SK-N-SH (cell line): ENCODE measurements at regions not wholly inside any gene's neighbourhood (a gene's known extent, or its start where the extent isn't known, plus 50 kb on each side); places are given as distances from the start of the nearest gene placed in this dataset.

ENCODE experiments used
- CTCF ChIA-PET: fragments of 300-600, 350-600 bp; formaldehyde crosslinking; extraction: SDS; loops from one replicate; lab custom pipeline; 2021; lab: Yijun Ruan, JAX
- POLR2A ChIA-PET: fragments of 350-600 bp; sonication (Branson Sonifier 250); formaldehyde crosslinking; extraction: SDS; loops from one replicate; lab custom pipeline; 2020; ENCODE audit warnings: antibody characterized with exemption, inconsistent platforms; lab: Yijun Ruan, JAX
- DNase-seq: peaks from one replicate; pipeline ENCODE4 v3.0.0; 2012
- H2AFZ ChIP-seq: fragments of 200-600 bp; sonication (generic); 2 replicates; pipeline ENCODE4 v1.8.1; 2016; ENCODE audit warnings: antibody characterized with exemption, mild to moderate bottlenecking, low read depth
- H3F3A ChIP-seq: fragments of 200-600 bp; sonication (generic); replicated peaks from 2 replicates; pipeline ENCODE3; 2016; ENCODE audit warnings: antibody characterized with exemption, mild to moderate bottlenecking; ENCODE audit not compliant: insufficient read depth
- H3K27ac ChIP-seq, 2 experiments: fragments of 200-500 bp in 1 of 2; fragments of 200-600 bp in 1 of 2; sonication (Bioruptor generic) in 1 of 2; sonication (generic), shearing (Covaris generic) in 1 of 2; 2 replicates each; pipeline versions ENCODE4 v1.5.1 to v1.6.1; 2014 to 2016; ENCODE audit warnings: low read depth in 2 of 2, inconsistent platforms in 1 of 2, low read length in 1 of 2, mild to moderate bottlenecking in 1 of 2, mixed read lengths in 1 of 2
- H3K27me3 ChIP-seq: fragments of 200-600 bp; sonication (generic), shearing (Covaris generic); 2 replicates; pipeline ENCODE4 v1.6.1; 2016; ENCODE audit warnings: mixed run types; ENCODE audit not compliant: insufficient read depth
- H3K36me3 ChIP-seq, 2 experiments: fragments of 200-500 bp in 1 of 2; fragments of 200-600 bp in 1 of 2; sonication (Bioruptor generic) in 1 of 2; sonication (generic) in 1 of 2; replicated peaks in 1 of 2; 2 replicates each; pipeline versions ENCODE3 to v1.5.1; 2014 to 2016; ENCODE audit warnings: low read length in 1 of 2, mild to moderate bottlenecking in 1 of 2; ENCODE audit not compliant: insufficient read depth in 2 of 2, control insufficient read depth in 1 of 2
- H3K4me1 ChIP-seq, 2 experiments: fragments of 200-500 bp in 1 of 2; fragments of 200-600 bp in 1 of 2; sonication (Bioruptor generic) in 1 of 2; sonication (generic), shearing (Covaris generic) in 1 of 2; 2 replicates each; pipeline versions ENCODE4 v1.5.1 to v1.6.1; 2014 to 2016; ENCODE audit warnings: low read depth in 1 of 2, low read length in 1 of 2, mixed run types in 1 of 2; ENCODE audit not compliant: insufficient read depth in 2 of 2, control insufficient read depth in 1 of 2
- H3K4me2 ChIP-seq: fragments of 200-600 bp; sonication (generic), shearing (Covaris generic); 2 replicates; pipeline ENCODE4 v1.6.1; 2017; ENCODE audit warnings: mixed run types
- H3K4me3 ChIP-seq, 2 experiments: fragments of 200-500 bp in 1 of 2; fragments of 200-600 bp in 1 of 2; sonication (Bioruptor generic) in 1 of 2; sonication (generic), shearing (Covaris generic) in 1 of 2; 2 replicates each; pipeline versions ENCODE4 v1.5.1 to v1.8.1; 2014 to 2016; ENCODE audit warnings: low read depth in 2 of 2, inconsistent platforms in 1 of 2, low read length in 1 of 2, mild to moderate bottlenecking in 1 of 2, mixed read lengths in 1 of 2, moderate library complexity in 1 of 2
- H3K79me2 ChIP-seq: fragments of 200-600 bp; sonication (generic); 2 replicates; pipeline ENCODE4 v1.8.1; 2017; ENCODE audit warnings: mild to moderate bottlenecking; ENCODE audit not compliant: insufficient read depth
- H3K9ac ChIP-seq: fragments of 200-600 bp; sonication (generic); 2 replicates; pipeline ENCODE4 v1.6.1; 2017; ENCODE audit warnings: mixed run types
- H3K9me2 ChIP-seq: fragments of 200-600 bp; sonication (generic); 2 replicates; pipeline ENCODE4 v1.6.1; 2017; ENCODE audit warnings: mixed run types
- H3K9me3 ChIP-seq: fragments of 200-600 bp; sonication (generic); 2 replicates; pipeline ENCODE4 v1.6.1; 2017; ENCODE audit warnings: mixed run types, mild to moderate bottlenecking, moderate library complexity
- H4K20me1 ChIP-seq: fragments of 200-600 bp; sonication (generic); 2 replicates; pipeline ENCODE4 v1.6.1; 2017; ENCODE audit warnings: mild to moderate bottlenecking, mixed run types; ENCODE audit not compliant: insufficient read depth
- ELF1 ChIP-seq: IDR thresholded peaks from 2 replicates; pipeline ENCODE4 v1.4.0; 2012
- EP300 ChIP-seq, 2 experiments: IDR thresholded peaks; 2 replicates each; pipeline versions ENCODE4 v1.4.0 to v1.6.1; 2012; ENCODE audit warnings: borderline replicate concordance in 1 of 2, low read depth in 1 of 2, low read length in 1 of 2
- FOSL2 ChIP-seq: IDR thresholded peaks from 2 replicates; pipeline ENCODE4 v1.4.0; 2012; ENCODE audit warnings: low read depth, mild to moderate bottlenecking, moderate library complexity, borderline replicate concordance
- FOXM1 ChIP-seq: IDR thresholded peaks from 2 replicates; pipeline ENCODE4 v1.4.0; 2012; ENCODE audit warnings: low read depth, mild to moderate bottlenecking
- GABPA ChIP-seq: IDR thresholded peaks from 2 replicates; pipeline ENCODE4 v1.4.0; 2012; ENCODE audit warnings: low read depth, mild to moderate bottlenecking
- IRF3 ChIP-seq: fragments of 150-350 bp; IDR thresholded peaks from 2 replicates; pipeline ENCODE4 v1.6.1; 2016; ENCODE audit warnings: mild to moderate bottlenecking, low read depth, low read length
- MXI1 ChIP-seq: IDR thresholded peaks from 2 replicates; pipeline ENCODE4 v1.6.1; 2012; ENCODE audit warnings: mild to moderate bottlenecking, low read depth, low read length, improper control_type of control experiment
- NRF1 ChIP-seq: IDR thresholded peaks from 2 replicates; pipeline ENCODE4 v1.6.1; 2012; ENCODE audit warnings: low read depth, mild to moderate bottlenecking, low read length
- RAD21 ChIP-seq: IDR thresholded peaks from 2 replicates; pipeline ENCODE4 v1.6.1; 2012; ENCODE audit warnings: mild to moderate bottlenecking, low read length
- RCOR1 ChIP-seq: fragments of 150-350 bp; IDR thresholded peaks from 2 replicates; pipeline ENCODE4 v1.6.1; 2017; ENCODE audit warnings: antibody characterized with exemption, low read length
- RFX5 ChIP-seq: IDR thresholded peaks from 2 replicates; pipeline ENCODE4 v1.6.1; 2012; ENCODE audit warnings: mild to moderate bottlenecking, improper control_type of control experiment, low read length
- RXRA ChIP-seq: IDR thresholded peaks from 2 replicates; pipeline ENCODE4 v1.4.0; 2012; ENCODE audit warnings: low read depth, mild to moderate bottlenecking, borderline replicate concordance
- SMC3 ChIP-seq: IDR thresholded peaks from 2 replicates; pipeline ENCODE4 v1.6.1; 2012; ENCODE audit warnings: low read depth, low read length, improper control_type of control experiment
- TAF1 ChIP-seq: IDR thresholded peaks from 2 replicates; pipeline ENCODE4 v1.6.1; 2012; ENCODE audit warnings: low read depth, mild to moderate bottlenecking, low read length, moderate library complexity, borderline replicate concordance
- USF2 ChIP-seq: fragments of 150-350 bp; IDR thresholded peaks from 2 replicates; pipeline ENCODE4 v1.6.1; 2017; ENCODE audit warnings: antibody characterized with exemption, low read length, low read depth, borderline replicate concordance
- YY1 ChIP-seq: IDR thresholded peaks from 2 replicates; pipeline ENCODE4 v1.4.0; 2012; ENCODE audit warnings: low read depth, mild to moderate bottlenecking
- ZBTB33 ChIP-seq: IDR thresholded peaks from 2 replicates; pipeline ENCODE4 v1.4.0; 2012; ENCODE audit warnings: low read depth, borderline replicate concordance
- WGBS: methylation state at CpG from one replicate; pipeline ENCODE4 v1.1.6; 2017; ENCODE audit warnings: low lambda C conversion rate; 5-methylcytosine and 5-hydroxymethylcytosine counted together
- TF ChIP-seq, protein P1 (sequence below): IDR thresholded peaks from 2 replicates; pipeline ENCODE4; 2012

DNA sequence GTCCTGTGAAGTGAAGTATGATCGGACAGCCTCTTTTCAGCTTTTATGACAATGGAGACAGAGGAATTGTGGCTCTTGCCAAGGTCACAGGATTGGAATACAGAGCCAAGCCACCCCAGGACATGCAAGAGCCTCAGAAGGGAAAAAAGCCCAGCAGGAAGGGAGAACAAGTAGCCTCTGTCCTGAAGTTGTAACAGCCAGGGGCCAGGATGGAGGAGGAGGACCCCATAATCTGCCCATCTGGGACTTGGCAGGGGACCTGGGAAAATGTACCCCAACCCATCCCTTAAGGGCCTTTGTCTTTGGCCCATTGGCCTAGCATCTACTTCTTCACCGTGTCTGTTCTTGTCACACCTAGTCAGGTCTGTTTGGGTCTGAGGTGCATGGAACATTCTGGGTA lies 60.4 kb upstream of the POLG start:
- no peak overlapping the region for H3K9ac ChIP-seq
- H3K4me3 ChIP-seq = no peak overlapping the region
- no peak for DNase-seq
- POLR2A ChIA-PET = no interaction called here
- 70% methylated on average over 2 of the region's 2 CpGs for WGBS
- no peaks in the 10 kb centered on the region for H3K27me3 ChIP-seq
- H3K4me1 ChIP-seq = peaks cover 0 to 32% of the 10 kb centered on the region in 2 experiments; a peak in 2 of 4 replicates
- no peaks in the 10 kb centered on the region for H4K20me1 ChIP-seq
- no peak overlapping the region; a peak in 1 of 4 replicates for H3K27ac ChIP-seq
- no peak for TF ChIP-seq USF2
- no peak for TF ChIP-seq TAF1
- TF ChIP-seq GABPA = no peak
- no peak for TF ChIP-seq IRF3
- no peak for TF ChIP-seq EP300 (IDR thresholded peaks at IDR 0.05; ENCODE audit: borderline replicate concordance in 1 of 2, low read depth in 1 of 2, low read length in 1 of 2)
- no peak for TF ChIP-seq ZBTB33
- no peak overlapping the region for H2AFZ ChIP-seq
- no peaks in the 10 kb centered on the region for H3K9me3 ChIP-seq
- H3K9me2 ChIP-seq = no peaks in the 10 kb centered on the region
- H3K79me2 ChIP-seq = no peaks in the 10 kb centered on the region
- H3K36me3 ChIP-seq = no peaks in the 10 kb centered on the region
- CTCF ChIA-PET = interaction anchor here (1.6 to 31.1 kb wide), 3 partner anchors 16 to 35 kb away, joined by 6 to 766 read pairs (median 8); no protein-coding TSS in a partner anchor
- H3F3A ChIP-seq = no peaks in the 10 kb centered on the region
- H3K4me2 ChIP-seq = no peak overlapping the region

DNA sequence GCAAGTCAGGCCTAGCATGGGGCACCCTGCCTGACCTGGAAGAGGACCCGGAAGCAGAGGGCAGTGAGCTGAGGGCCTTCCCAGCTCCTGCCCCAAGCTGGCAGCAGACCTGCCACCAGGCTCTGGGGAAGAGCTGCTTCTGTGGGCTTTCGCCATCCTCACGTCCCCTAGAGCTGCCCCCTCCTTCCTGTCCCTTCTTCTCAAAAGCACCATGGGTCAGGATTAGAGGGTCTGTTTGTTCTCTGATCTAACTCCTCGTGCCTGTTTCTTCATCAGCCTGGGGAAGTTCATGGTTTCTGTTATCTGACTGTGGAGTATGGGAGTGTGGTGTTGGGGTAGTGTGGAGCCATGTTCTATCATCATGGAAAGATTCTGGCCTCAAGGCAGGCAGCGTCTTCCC lies 58.4 kb upstream of the POLG start:
- WGBS = 72% methylated on average over 5 of the region's 5 CpGs

More for the DNA sequence above, 58.4 kb upstream of the POLG start:
- no peak overlapping the region for H3K9ac ChIP-seq
- H3F3A ChIP-seq = no peaks in the 10 kb centered on the region
- CTCF ChIA-PET = interaction anchor here (1.2 to 31.1 kb wide), 3 partner anchors 9 to 33 kb away, joined by 4 to 766 read pairs (median 6); no protein-coding TSS in a partner anchor
- no peaks in the 10 kb centered on the region for H3K79me2 ChIP-seq
- H4K20me1 ChIP-seq = no peaks in the 10 kb centered on the region
- H3K27ac ChIP-seq = no peak overlapping the region
- H3K27me3 ChIP-seq = no peaks in the 10 kb centered on the region
- H3K36me3 ChIP-seq = no peaks in the 10 kb centered on the region
- H3K9me2 ChIP-seq = no peaks in the 10 kb centered on the region
- H3K4me2 ChIP-seq = no peak overlapping the region
- no peak overlapping the region for H2AFZ ChIP-seq
- DNase-seq = no peak
- H3K9me3 ChIP-seq = no peaks in the 10 kb centered on the region
- POLR2A ChIA-PET = no interaction called here
- no peak for TF ChIP-seq RXRA
- TF ChIP-seq RFX5 = no peak
- TF ChIP-seq FOXM1 = no peak
- no peak for TF ChIP-seq TAF1
- no peak for TF ChIP-seq SMC3
- no peak for TF ChIP-seq MXI1
- no peak for TF ChIP-seq YY1
- TF ChIP-seq FOSL2 = no peak
- TF ChIP-seq GABPA = no peak
- TF ChIP-seq, protein P1, sequence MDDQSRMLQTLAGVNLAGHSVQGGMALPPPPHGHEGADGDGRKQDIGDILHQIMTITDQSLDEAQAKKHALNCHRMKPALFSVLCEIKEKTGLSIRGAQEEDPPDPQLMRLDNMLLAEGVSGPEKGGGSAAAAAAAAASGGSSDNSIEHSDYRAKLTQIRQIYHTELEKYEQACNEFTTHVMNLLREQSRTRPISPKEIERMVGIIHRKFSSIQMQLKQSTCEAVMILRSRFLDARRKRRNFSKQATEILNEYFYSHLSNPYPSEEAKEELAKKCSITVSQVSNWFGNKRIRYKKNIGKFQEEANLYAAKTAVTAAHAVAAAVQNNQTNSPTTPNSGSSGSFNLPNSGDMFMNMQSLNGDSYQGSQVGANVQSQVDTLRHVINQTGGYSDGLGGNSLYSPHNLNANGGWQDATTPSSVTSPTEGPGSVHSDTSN = no peak
- TF ChIP-seq RCOR1 = no peak
- TF ChIP-seq ELF1 = no peak
- no peak for TF ChIP-seq NRF1
- TF ChIP-seq RAD21 = no peak
- H3K4me1 ChIP-seq = peaks cover 0 to 41% of the 10 kb centered on the region in 2 experiments; a peak in 2 of 4 replicates
- no peak overlapping the region for H3K4me3 ChIP-seq
